GM21447 (cell line): ENCODE measurements at regions not wholly inside any gene's neighbourhood (a gene's known extent, or its start where the extent isn't known, plus 50 kb on each side); places are given as distances from the start of the nearest gene placed in this dataset.

Experiments
- ATAC-seq: cut with Tn5 transposase; IDR thresholded peaks from one replicate; pipeline ENCODE4 v1.9.1; 2021; ENCODE audit not compliant: unreplicated experiment

- no peak for ATAC-seq
Observed at GRCh38 chr12:128155571-128155970, 111.4 kb upstream of the TMEM132C start.

GRCh38 chr12:128163086-128163485, 103.9 kb upstream of the TMEM132C start:
- ATAC-seq = no peak

- ATAC-seq = no peak
Observed at GRCh38 chr12:128164533-128164932, 102.4 kb upstream of the TMEM132C start.

- no peak for ATAC-seq
Observed at GRCh38 chr12:128165387-128165786, 101.6 kb upstream of the TMEM132C start.

GRCh38 chr12:128168273-128168672, 98.7 kb upstream of the TMEM132C start:
- ATAC-seq = no peak

- ATAC-seq = no peak
Observed at GRCh38 chr12:128170181-128170580, 96.8 kb upstream of the TMEM132C start.

GRCh38 chr12:128178565-128178964, 88.4 kb upstream of the TMEM132C start:
- no peak for ATAC-seq

GRCh38 chr12:128178966-128179365, 88.0 kb upstream of the TMEM132C start:
- ATAC-seq = no peak

- ATAC-seq = no peak
Observed at GRCh38 chr12:128180166-128180565, 86.8 kb upstream of the TMEM132C start.

- ATAC-seq = no peak
Observed at GRCh38 chr12:128190052-128190451, 76.9 kb upstream of the TMEM132C start.

- ATAC-seq = no peak
Observed at GRCh38 chr12:128190614-128191013, 76.4 kb upstream of the TMEM132C start.

GRCh38 chr12:128191380-128191779, 75.6 kb upstream of the TMEM132C start:
- ATAC-seq = no peak

GRCh38 chr12:128204711-128205110, 62.3 kb upstream of the TMEM132C start:
- ATAC-seq = no peak

GRCh38 chr12:128205145-128205544, 61.8 kb upstream of the TMEM132C start:
- no peak for ATAC-seq

GRCh38 chr12:128205758-128206157, 61.2 kb upstream of the TMEM132C start:
- ATAC-seq = no peak
